ENCODE measurements at regions not wholly inside any gene's neighbourhood (a gene's known extent, or its start where the extent isn't known, plus 50 kb on each side); places are given as distances from the start of the nearest gene placed in this dataset.

DNA sequence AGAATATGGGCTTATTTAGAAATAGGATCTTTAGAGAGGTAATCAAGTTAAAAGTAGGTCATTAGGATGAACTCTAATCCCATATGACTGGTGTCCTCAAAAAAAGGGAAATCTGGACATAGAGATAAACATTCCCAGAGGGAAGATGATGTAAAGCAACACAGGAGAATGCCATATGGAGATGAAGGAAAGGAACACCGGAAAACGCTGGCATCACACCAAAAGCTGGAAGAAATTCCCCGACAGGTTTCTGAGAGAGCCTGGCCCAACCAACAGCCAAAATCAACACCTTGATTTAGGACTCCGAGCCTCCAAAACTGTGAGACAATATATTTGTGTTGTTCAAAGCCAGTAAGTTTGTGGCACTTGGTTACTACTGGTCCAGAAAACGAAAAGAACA lies 296.7 kb downstream of the DSEL start:
- DNase-seq: no peak

DNA sequence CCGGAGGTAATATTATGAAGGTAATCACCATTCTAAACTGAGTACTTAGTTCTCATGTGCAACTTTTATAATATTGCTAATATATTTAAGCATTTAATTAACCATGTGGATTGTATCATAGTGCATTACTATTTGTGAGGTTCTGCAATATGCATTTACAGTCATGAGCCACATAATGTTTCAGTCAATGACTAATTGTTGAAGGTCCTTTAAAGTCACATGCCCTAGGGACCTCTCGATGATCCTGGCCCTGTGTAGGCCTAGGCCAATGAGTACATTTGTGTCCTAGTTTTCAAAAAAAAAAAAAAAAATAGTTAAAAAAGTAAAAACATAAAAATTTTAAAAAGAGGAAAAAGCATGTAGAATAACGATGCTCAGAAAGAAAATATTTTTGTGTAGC lies 298.0 kb downstream of the DSEL start:
- no peak for DNase-seq

DNA sequence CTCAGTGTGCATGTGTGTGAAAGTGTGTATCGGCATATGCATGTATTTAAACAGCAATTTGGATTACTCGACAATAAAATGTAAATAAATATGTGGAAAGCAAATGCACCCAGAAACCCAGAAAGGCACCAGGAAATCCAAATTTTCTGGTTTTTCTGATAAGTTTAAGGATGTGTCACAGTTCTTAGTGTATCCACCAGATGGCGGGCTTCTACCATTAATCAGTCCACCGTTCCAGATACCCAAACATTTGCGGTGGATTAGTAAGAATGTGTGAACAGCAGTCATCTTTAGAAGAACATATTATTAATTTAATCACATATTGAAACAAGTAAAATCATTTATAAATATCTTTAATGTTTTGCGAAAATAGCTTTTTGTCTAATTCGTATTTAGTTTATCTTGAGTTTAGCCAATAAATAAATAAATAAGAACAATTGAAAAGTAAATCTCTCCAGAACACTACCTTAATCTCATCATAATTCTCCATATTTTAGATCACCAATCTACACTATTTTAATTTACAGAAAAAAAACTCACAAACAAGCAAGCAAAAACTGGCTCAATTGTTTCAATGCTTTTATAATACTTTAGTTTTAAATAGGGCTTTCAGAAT lies 298.9 kb downstream of the DSEL start:
- peak; percentile 44 for DNase-seq

DNA sequence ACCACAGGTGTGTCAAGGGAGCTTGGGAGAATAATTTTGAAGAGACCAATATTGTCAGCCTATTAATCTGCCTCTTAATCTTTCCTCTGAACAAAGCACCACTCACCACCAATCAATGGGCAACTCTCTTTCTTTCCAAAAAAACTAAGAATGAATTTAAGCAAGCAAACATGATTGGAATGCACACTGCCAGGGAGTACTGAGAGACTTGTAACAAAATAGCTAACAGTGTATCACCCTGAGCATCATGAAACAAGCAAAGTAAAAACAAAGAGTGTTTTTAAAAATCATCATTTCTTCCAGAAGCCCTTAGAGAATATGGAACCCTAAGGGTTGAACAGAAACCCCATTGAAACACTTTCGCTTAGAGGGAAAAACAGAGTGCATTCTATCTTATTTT lies 299.7 kb downstream of the DSEL start:
- DNase-seq: no peak

DNA sequence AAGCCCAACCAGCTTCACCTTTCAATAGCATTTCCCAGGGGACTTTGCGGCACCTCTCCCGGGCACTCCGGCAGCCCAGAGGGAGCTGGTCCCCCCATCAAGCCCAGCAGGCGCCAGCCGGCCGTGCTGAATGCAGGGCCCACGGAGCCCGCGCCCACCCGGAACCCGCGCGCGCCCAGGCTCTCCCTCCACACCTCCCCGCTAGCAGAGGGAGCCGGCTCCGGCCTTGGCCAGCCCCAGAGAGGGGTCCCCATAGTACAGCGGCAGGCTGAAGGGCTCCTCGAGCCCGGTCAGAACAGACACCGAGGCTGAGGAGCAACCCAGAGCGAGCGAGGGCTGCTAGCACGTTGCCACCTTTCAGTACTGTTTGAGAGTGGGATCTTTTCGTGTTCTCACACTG lies 300.8 kb downstream of the DSEL start:
- DNase-seq: no peak

DNA sequence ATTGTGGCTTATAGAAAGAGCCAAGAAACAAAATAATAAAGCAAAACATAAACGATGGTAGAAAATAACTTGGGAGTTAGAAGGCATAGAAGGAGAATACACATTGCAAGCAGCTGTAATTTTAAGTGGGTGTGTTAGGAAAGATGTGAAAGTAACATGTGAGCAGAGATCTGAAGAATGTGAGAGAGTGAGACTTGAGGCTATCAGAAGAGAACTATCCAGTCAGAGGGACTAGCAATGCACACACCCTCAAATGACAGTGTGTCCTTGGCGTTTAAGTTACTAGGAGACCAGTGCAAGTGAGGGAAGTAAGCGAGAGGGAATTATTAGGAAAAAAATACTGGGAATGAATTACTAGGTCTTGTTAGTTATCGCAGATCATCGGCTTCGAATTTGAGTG lies 304.9 kb downstream of the DSEL start:
- DNase-seq: no peak

DNA sequence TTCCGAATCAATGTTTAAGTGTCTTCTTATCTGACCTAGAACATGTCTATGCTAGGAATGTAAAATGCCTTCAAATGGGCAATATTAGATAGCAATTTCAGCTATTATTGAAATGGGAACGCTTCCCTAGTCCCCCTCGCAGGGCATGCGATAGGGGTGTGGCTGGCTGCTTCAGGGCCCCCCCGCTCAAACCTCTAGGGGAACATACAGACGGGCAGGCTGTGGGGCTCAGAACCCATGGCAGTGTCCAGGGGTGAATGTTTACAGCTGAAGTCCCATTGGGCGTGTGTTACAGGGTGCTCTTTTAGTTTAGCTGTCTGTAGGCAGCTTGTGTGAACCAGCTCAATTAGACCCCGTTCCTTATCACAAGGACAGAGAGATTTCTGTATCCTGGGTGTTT lies 315.9 kb downstream of the DSEL start:
- no peak for DNase-seq

DNA sequence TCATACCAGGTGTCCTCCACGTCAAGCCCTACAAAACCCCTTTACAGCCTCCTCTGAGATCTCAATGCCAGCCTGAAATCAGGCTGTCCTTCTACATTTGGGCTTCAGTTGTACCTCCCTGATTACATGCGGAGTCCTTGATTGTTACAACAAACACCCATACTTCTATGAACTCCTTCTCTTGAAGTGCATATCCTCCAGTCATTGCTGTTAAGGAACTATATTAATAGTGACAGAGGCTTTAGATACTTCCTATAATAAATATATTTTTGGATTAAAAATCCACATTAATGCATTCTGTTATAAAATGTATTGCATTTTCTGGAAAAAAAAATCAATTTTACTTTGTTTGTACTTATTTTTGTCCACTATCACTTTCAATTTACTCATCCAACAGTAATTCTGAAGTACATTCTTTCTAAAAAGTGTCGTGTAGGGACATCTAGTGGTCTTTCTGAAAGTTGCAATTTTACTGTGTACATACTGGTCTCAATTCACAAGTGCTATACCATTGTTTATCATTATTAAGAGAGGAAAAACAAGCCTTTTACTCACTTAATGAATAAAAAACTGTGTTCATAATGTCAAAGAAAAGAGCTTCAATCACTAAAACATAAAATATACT lies 316.4 kb downstream of the DSEL start:
- no peak for DNase-seq

DNA sequence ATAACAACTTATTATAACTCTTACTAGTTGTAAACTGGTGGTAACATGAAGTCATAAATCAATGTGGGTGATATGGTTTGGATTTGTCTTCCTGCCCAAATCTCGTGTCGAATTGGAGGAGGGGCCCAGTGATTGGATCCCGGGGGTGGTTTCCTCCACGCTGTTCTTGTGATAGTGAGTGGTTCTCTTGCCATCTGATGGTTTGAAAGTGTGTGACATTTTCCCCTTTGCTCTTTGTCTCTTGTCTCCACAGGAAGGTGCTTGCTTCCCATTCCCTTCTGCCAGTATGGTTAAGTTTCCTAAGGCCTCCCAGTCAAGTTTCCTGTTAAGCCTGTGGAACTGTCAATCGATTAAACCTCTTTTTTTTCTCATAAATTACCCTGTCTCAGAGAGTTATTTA lies 321.6 kb downstream of the DSEL start:
- no peak for DNase-seq

DNA sequence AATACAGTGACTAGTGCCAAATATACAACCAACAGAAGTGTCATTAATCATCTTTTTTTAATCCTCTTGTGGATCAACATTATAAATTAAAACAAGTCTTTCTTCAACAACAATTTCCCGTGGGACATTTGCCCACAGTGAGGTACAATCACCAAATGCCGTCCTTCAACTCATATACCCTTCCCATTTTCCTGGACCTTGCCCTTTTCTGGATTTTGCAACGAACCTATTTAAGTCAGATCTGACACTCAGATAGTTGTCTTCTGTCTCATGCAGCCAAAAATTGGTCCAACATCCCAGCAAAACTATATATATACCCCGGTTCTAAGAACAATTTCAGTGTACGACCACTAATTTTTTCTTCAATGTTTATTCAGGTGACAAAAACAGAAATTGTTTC lies 324.0 kb downstream of the DSEL start:
- no peak for DNase-seq

DNA sequence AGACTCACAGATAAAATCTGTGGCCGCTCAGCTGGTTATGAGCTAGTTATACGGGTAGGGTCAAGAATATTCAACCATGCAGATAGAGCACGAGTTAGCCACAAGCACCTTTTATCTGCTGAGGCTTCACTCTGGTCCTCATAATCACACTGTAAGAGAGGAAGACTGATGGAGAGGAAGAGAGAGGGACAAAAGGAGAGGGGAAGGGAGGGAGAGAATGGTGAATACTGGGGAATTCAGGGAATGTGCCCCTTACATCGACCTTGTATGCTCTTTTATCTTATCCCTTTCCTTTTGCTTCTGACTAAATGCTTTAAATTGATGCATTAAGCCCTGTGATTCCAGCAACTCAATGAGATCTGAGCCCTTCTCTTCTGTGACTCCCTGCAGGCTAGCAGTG lies 333.1 kb downstream of the DSEL start:
- DNase-seq: no peak

DNA sequence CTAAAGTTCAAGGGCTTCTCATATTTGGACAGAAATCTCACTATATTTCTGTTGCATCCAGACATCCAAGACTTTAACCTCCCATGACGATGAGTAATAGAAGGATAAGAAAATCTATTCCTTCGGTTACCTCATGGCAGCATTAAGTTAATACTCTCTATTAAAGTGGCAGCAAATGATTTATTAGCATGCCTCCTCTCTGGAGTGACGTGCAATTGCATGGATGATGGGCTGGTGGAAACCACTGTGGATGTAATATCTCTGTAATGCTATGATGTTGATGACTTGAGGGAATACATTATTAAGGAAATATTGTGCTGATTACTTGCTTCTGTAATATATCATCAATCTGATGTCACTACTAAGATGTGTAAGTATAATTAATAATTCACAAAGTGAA lies 336.8 kb downstream of the DSEL start:
- DNase-seq: no peak

DNA sequence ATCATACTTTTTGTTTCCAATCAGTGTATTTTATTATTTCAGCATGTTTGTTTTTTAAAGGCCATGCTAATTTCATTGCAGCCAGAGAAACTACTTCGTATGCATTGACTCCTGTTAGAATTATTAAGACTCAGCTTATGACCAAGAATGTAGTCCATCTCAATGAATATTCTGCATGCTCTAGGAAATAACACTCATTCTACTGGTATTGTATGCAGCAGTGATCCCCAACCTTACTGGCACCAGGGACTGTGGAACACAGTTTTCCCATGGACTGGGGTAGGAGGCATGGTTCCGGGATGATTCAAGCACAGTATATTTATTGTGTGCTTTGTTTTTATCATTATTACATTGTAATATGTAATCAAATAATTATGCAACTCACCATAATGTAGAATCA lies 356.9 kb downstream of the DSEL start:
- DNase-seq: no peak

DNA sequence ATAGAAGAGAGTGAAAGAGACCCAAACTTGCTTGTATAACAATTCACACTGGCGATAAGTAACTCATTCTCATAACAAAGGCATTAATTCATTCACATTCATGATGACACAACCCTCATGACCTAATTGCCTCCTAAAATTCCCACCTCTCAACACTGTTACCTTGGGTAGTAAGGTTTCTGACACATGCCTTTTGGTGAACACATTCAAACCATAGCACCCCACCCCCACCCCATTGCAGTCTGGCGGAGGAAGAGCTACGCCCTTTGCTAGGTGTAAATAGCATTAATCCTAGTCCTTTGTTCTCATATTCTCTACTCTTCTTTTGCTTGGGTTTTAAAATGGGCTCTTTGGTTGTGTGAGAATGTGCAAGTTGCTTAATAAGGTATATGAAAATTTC lies 361.5 kb downstream of the DSEL start:
- DNase-seq: no peak

DNA sequence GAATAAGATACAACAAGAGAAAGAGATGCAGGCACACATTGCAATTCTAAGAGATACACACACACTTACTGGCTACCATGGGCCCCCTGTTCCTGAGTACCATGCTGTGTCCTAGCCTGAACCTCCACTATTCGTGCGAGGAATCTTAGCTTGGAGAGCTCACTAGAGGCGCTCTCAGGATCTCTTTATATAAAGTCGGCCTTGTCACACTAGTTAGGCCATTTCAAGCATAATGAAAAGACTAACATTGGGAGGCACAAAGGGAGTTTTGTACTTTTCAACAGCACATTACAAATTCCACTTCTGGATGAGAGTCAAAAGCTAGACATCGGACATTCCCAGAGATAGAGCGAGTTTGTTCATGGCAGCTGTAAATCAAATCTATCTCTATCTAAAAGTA lies 365.2 kb downstream of the DSEL start:
- DNase-seq: no peak

DNA sequence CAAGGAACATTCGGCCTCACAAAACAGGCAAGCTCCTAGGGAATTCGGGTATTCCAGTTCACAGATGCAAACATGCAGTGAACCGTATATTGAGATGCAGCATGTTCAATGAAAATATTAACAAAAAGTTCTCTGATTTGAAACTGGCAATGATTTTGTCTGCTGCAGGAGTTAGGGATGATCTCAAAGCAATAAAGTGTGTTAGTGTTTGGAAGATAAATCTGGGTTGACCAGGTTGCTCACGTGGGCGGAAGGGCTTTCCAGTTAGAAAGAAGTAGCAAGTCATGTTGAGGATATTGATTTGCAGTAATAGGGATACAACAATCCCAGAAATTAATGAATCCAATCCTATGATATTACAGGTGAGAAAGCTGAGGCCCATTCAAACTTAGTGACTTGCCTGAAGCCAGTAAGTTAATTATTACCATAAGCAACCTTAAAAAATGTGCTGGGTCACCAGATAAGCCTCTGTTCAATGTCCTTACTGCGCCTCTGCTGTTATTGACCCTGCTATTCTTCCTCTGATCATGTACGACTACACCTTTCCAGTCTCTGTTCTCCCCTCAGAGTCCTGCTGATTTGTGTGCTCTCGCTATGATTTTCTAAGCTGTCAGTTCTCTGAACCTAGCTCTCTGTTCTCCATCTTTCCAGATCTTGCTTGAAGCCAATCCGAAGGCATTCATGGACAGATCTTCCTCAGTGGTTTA lies 370.8 kb downstream of the DSEL start:
- DNase-seq: no peak

DNA sequence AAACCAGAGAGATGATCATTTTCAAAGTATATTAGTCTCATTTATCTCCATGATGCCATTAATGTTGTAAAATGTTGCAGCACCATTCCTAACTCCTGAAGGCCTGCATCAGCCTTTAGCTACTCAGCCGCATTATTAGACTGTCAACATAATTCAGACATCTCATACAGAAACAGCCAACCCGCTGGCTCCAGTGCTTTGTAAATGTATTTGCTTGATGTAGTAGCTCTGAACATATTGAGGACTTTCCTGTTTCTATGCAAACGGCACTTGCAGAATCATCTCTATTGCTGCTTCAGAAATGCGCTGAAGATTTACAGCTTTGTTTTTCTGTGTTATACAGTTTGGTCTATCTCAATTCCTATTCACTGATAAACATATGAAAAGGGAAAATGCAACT lies 372.2 kb downstream of the DSEL start:
- DNase-seq: no peak

DNA sequence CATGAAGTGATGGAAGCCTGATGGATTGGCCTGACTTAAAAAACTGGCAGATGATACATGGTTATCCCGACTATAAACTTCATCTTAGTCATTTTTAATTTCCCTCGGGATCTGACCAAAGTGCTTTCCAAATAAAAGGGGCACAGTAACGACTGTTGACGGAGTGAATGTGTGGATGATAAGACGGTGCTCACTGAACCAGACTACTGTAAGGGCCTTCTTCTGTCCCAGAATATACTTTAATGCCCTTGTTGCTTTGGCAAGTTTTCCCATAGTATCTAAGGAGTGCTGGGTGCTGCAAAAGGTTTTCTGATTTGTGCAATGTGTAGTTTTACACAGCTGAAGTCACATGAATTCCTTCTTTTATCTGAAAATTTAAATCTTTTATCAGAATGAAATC lies 373.5 kb downstream of the DSEL start:
- no peak for DNase-seq

DNA sequence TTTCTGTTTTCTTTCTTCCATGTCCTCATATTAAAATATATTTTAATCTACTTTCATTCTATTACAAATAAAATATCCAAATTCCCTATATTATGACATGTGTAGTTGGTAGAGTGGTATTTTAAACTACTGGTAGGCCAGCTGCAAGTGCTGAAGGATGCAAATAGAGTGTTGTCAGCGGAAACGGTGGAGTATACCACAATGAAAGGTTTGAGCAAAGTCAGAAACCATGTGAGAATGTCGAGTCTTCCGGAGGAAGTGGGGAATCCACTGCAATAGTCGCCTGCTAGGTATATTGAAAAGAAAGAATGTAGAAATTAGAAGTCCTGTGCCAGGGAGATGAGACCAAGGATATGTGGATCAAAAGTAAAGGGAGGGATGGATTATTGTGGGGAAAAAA lies 373.9 kb downstream of the DSEL start:
- no peak for DNase-seq

DNA sequence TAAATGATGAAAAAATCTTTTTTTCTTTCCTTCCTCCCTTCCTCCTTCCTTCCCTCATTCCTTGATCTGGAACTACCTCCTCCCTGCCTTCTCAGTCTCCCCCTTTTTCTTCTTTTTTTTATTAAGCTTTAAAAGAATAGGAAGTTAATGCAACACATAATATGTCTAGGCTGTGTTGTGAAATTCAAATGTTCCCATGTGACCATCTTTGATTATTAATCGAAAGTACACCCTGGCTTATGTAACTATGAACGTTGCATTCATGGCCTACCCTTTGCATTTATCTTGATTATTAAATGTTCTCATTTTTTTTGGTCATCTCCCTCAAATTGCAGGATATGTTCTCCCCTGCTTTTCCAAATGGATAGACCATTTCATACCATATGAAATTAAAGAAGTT lies 376.0 kb downstream of the DSEL start:
- DNase-seq: no peak

DNA sequence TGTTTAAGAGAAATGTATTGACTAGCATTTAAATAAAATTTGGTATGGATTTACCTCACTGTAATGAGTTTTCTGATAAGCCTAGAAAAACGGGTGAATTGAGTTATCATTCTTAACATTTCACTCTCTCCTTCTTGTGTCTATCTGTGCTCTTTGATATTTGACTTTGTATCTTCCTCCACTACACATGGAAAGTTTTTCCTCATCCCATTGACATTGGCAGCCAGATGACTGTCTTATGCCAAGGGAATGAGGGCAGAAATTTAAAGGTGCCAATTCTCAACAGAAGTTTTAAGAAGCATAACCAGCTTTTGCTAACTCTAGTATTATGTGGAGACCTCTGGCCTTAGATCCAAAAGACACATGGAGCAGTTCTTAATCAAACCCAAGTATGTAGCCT lies 376.6 kb downstream of the DSEL start:
- DNase-seq: no peak

DNA sequence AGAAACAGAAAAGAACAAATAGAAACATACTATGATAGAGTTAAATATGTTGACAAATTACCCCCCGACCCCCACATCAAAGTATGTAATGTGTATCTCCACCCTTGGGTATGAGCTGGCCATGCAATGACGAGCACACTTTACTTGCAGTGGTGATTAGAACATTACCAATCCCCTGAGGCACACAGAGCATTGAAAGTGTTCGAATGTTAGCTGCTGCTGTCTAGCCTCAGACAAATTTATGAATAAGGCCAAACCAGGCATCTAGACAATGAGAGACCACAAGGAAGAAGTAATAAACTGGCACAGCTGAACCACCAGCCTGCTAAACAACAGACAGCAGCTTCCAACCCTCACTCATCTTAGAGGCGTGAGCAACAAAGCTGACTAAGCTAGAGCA lies 380.5 kb downstream of the DSEL start:
- no peak for DNase-seq

DNA sequence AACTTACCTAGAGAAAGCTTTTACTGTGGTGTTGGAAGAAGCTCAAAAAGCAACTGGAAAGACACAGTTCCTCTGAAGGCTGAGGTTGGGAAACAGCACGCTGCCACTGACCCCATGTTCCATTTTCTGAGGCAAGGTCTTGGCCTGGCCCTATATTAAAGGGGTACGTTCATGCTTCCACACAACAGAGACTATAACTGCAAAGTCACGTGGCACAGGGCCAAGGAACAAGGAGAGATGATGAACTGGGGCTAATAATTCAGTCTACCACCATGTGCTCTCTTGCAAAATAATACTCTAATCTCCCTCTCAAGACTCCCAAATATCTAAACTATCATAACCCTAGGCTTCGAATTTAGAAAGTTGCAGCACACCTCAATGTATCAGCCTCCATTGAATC lies 381.6 kb downstream of the DSEL start:
- no peak for DNase-seq

DNA sequence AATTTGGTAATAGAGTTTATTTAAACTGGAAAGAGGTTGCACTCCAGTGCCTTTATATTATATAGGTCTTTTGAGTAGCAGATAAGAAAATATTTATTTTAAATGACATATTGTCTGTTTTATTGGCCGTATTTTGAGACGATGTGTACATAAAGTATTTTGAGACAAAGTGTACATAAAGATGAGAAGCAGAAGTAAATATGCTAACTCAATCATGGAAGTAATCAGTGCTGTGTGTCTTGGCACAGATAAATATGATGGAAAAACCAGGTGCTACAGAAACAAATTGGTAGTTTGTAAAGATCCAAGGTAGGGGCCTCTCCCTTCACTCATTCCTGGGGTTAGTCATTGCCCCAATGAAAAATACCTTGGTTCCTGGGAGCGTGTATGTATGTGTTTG lies 382.9 kb downstream of the DSEL start:
- DNase-seq: no peak

DNA sequence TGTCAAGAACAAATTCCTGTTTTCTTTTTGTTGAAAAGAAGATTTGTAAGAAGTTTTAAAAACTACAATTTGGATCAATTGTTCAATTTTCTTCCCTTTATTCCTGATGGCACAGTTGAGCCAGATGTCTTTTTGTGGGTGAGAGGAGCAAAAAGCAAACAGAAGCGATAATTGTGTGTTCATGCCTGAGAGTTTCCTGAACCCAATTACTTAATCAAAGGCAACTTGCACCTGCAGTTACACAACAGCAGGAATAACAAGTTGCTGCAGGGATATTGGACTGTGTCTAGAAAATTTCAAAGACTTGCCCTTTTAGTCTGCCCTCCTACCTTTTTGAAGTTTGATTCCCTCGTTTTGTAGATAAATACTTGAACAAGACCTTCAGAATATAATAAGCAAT lies 383.6 kb downstream of the DSEL start:
- DNase-seq: no peak

Data from effector CD4-positive, alpha-beta T cell (primary cell).